Aorta (tissue), 5 donors: ENCODE measurements at regions not wholly inside any gene's neighbourhood (a gene's known extent, or its start where the extent isn't known, plus 50 kb on each side); places are given as distances from the start of the nearest gene placed in this dataset.

Experiments used
- ATAC-seq: fragments of 200-7000 bp; cut with Tn5 transposase; one replicate; pipeline ENCODE4 v1.9.1; 2022; ENCODE audit warnings: moderate library complexity; ENCODE audit not compliant: low FRiP score
- DNase-seq, 2 donors: peaks; one replicate each; pipeline ENCODE4 v3.0.0-alpha.2; 2020
- H3K27ac ChIP-seq, 2 donors: one replicate each; pipeline ENCODE4 v1.5.1; 2013; ENCODE audit warnings: low read length in 2 of 2, mild to moderate bottlenecking in 2 of 2, moderate library complexity in 2 of 2, control low read depth in 1 of 2, inconsistent platforms in 1 of 2, low read depth in 1 of 2
- H3K27me3 ChIP-seq, 2 donors: one replicate each; pipeline ENCODE4 v1.6.1; 2013; ENCODE audit warnings: control low read depth in 1 of 2, low read length in 1 of 2, mild to moderate bottlenecking in 1 of 2, moderate library complexity in 1 of 2; ENCODE audit not compliant: insufficient read depth in 2 of 2, control insufficient read depth in 1 of 2
- H3K36me3 ChIP-seq, 2 donors: one replicate each; pipeline ENCODE4 v1.6.1; 2013; ENCODE audit warnings: control low read depth in 1 of 2, low read length in 1 of 2, mild to moderate bottlenecking in 1 of 2; ENCODE audit not compliant: insufficient read depth in 2 of 2, control insufficient read depth in 1 of 2
- H3K4me1 ChIP-seq, 2 donors: one replicate each; pipeline ENCODE4 v1.6.1; 2013; ENCODE audit warnings: low read length in 2 of 2, control low read depth in 1 of 2, mild to moderate bottlenecking in 1 of 2, moderate library complexity in 1 of 2; ENCODE audit not compliant: insufficient read depth in 2 of 2, control insufficient read depth in 1 of 2
- H3K4me3 ChIP-seq, 2 donors: one replicate each; pipeline ENCODE4 v1.5.1; 2013; ENCODE audit warnings: low read length in 2 of 2, control low read depth in 1 of 2, mild to moderate bottlenecking in 1 of 2
- H3K9me3 ChIP-seq: one replicate; pipeline ENCODE4 v1.6.1; 2013; ENCODE audit warnings: mild to moderate bottlenecking, low read length; ENCODE audit not compliant: control insufficient read depth
- WGBS, 2 donors: extraction: QIAGEN DNeasy Blood & Tissue Kit; methylation state at CpG; one replicate each; pipeline ENCODE4 v1.1.7; 2013; 5-methylcytosine and 5-hydroxymethylcytosine counted together
- intact Hi-C, 2 donors: fragments of 100-400 bp; cut with DNase I; formaldehyde crosslinking; loops; one replicate each; pipeline versions ENCODE4 v1.14.2 to v1.15.0; 2022
- donor health status: healthy with polysubstance abuse.
- donor health status: Bipolar disorder and iron deficiency.
- donor health status: DM: no; HTN: no; CAD: no.
- donor health status: DM: no; HTN: no; CAD: no.
- donor health status: DM: yes; HTN: yes; CAD: no.

GRCh38 chr1:47507881-47508701 is 70.2 kb downstream of the FOXD2 start:
- DNase-seq (peak; percentile 44 to 81), ATAC-seq (peak; percentile 79)
- intact Hi-C loops, result loop anchor here (5.0 kb wide), 3 partner anchors 71 to 204 kb away; partner anchors contain the start of gene FOXD2 (in 1 of the 2)
- 1% methylated on average over 77 of the region's 77 CpGs for WGBS, 2 donors
- Histone ChIP-seq H3K9me3 (no peaks in the 10 kb centered on the region), H3K27me3 (no peaks in the 10 kb centered on the region), H3K36me3 (no peaks in the 10 kb centered on the region), H3K27ac (peak overlapping the region in 1 of 2 donors; percentile 6), H3K4me3 (peak overlapping the region; percentile 47 to 49), H3K4me1 (no peaks in the 10 kb centered on the region)

GRCh38 chr1:47508702-47509431 is 71.0 kb downstream of the FOXD2 start:
- no peak for DNase-seq
- H3K36me3 ChIP-seq, result no peaks in the 10 kb centered on the region
- no peaks in the 10 kb centered on the region for H3K4me1 ChIP-seq
- ATAC-seq, result peak; percentile 66
- H3K9me3 ChIP-seq, result no peaks in the 10 kb centered on the region
- 32 to 37% methylated on average over 18 of the region's 18 CpGs for WGBS, 2 donors
- no peak overlapping the region for H3K27ac ChIP-seq
- intact Hi-C loops, result loop anchor here (5.0 kb wide), 3 partner anchors 72 to 203 kb away; partner anchors contain the start of gene FOXD2 (in 1 of the 2)
- H3K4me3 ChIP-seq, result peak overlapping the region in 1 of 2 donors; percentile 47
- H3K27me3 ChIP-seq, result no peaks in the 10 kb centered on the region

- 97% methylated on average over 10 of the region's 10 CpGs for WGBS, 2 donors
- no peak for ATAC-seq
- H3K36me3 ChIP-seq, result no peaks in the 10 kb centered on the region
Measured at GRCh38 chr1:47510282-47510811, 72.5 kb downstream of the FOXD2 start.

GRCh38 chr1:47511825-47512224 is 74.0 kb downstream of the FOXD2 start:
- peaks cover 2% of the 10 kb centered on the region for H3K9me3 ChIP-seq
- no peak overlapping the region for H3K4me3 ChIP-seq
- H3K27ac ChIP-seq, result no peak overlapping the region
- H3K36me3 ChIP-seq, result no peaks in the 10 kb centered on the region
- DNase-seq (no peak), ATAC-seq (no peak)
- H3K27me3 ChIP-seq, result no peaks in the 10 kb centered on the region
- intact Hi-C loops, result no loop called here
- WGBS, 2 donors, result 98% methylated on average over 2 of the region's 2 CpGs
- no peaks in the 10 kb centered on the region for H3K4me1 ChIP-seq

More at GRCh38 chr1:47510282-47510811, 72.5 kb downstream of the FOXD2 start:
- H3K4me3 ChIP-seq, result no peak overlapping the region
- H3K27ac ChIP-seq, result no peak overlapping the region
- H3K27me3 ChIP-seq, result no peaks in the 10 kb centered on the region
- H3K4me1 ChIP-seq, result no peaks in the 10 kb centered on the region
- intact Hi-C loops, result no loop called here
- H3K9me3 ChIP-seq, result peaks cover 2% of the 10 kb centered on the region
- DNase-seq, result no peak

- no peak overlapping the region for H3K27ac ChIP-seq
- H3K27me3 ChIP-seq, result no peaks in the 10 kb centered on the region
- intact Hi-C loops, result no loop called here
- DNase-seq, result no peak
- no peaks in the 10 kb centered on the region for H3K36me3 ChIP-seq
- WGBS, 2 donors, result 51 to 72% methylated on average over 3 of the region's 3 CpGs
- no peaks in the 10 kb centered on the region for H3K4me1 ChIP-seq
- no peak overlapping the region for H3K4me3 ChIP-seq
- no peak for ATAC-seq
- H3K9me3 ChIP-seq, result peaks cover 2% of the 10 kb centered on the region
Measured at GRCh38 chr1:47513393-47513792, 75.5 kb downstream of the FOXD2 start.

GRCh38 chr1:47514229-47514628 is 76.4 kb downstream of the FOXD2 start:
- Histone ChIP-seq H3K9me3 (peaks cover 2% of the 10 kb centered on the region), H3K27me3 (no peaks in the 10 kb centered on the region), H3K36me3 (no peaks in the 10 kb centered on the region), H3K4me3 (no peak overlapping the region), H3K4me1 (no peaks in the 10 kb centered on the region), H3K27ac (no peak overlapping the region)
- intact Hi-C loops, result no loop called here
- ATAC-seq (no peak), DNase-seq (no peak)

GRCh38 chr1:47515164-47515789 is 77.4 kb downstream of the FOXD2 start:
- Histone ChIP-seq H3K27me3 (no peaks in the 10 kb centered on the region), H3K4me1 (no peaks in the 10 kb centered on the region), H3K9me3 (peaks cover 2% of the 10 kb centered on the region), H3K36me3 (no peaks in the 10 kb centered on the region), H3K4me3 (no peak overlapping the region), H3K27ac (no peak overlapping the region)
- no peak for ATAC-seq
- no peak for DNase-seq
- intact Hi-C loops, result no loop called here
- 29 to 42% methylated on average over 8 of the region's 8 CpGs for WGBS, 2 donors

GRCh38 chr1:47517946-47518345 is 80.1 kb downstream of the FOXD2 start:
- intact Hi-C loops, result no loop called here
- WGBS, 2 donors, result 95 to 100% methylated on average over 2 of the region's 2 CpGs
- peaks cover 2% of the 10 kb centered on the region for H3K9me3 ChIP-seq

More at GRCh38 chr1:47517946-47518345, 80.1 kb downstream of the FOXD2 start:
- ATAC-seq (no peak), DNase-seq (no peak)
- no peak overlapping the region for H3K4me3 ChIP-seq
- H3K36me3 ChIP-seq, result no peaks in the 10 kb centered on the region
- H3K27me3 ChIP-seq, result no peaks in the 10 kb centered on the region
- H3K27ac ChIP-seq, result no peak overlapping the region
- peaks cover 0 to 3% of the 10 kb centered on the region in 2 donors for H3K4me1 ChIP-seq
